ENCODE measurements at regions not wholly inside any gene's neighbourhood (a gene's known extent, or its start where the extent isn't known, plus 50 kb on each side); places are given as distances from the start of the nearest gene placed in this dataset.

GRCh38 chrX:25175743-25176142 lies 160.0 kb upstream of the ARX start:
- TF ChIP-seq ZFX (IDR thresholded peaks at IDR 0.05) (no peak), CTCF (conservative IDR thresholded peaks at IDR 0.05) (no peak)
- H3K27ac ChIP-seq = no peak overlapping the region

- TF ChIP-seq ZFX (IDR thresholded peaks at IDR 0.05) (no peak), CTCF (conservative IDR thresholded peaks at IDR 0.05) (no peak)
- H3K27ac ChIP-seq = no peak overlapping the region
Measured at GRCh38 chrX:25175171-25175570, 159.4 kb upstream of the ARX start.

- no peak overlapping the region for H3K27ac ChIP-seq
- TF ChIP-seq CTCF (conservative IDR thresholded peaks at IDR 0.05) (no peak), ZFX (IDR thresholded peaks at IDR 0.05) (no peak)
Measured at GRCh38 chrX:25166546-25166945, 150.8 kb upstream of the ARX start.

- H3K27ac ChIP-seq = no peak overlapping the region
- TF ChIP-seq CTCF (conservative IDR thresholded peaks at IDR 0.05) (no peak), ZFX (IDR thresholded peaks at IDR 0.05) (no peak)
Measured at GRCh38 chrX:25166145-25166544, 150.4 kb upstream of the ARX start.

GRCh38 chrX:25158635-25159034 lies 142.9 kb upstream of the ARX start:
- no peak overlapping the region for H3K27ac ChIP-seq
- TF ChIP-seq CTCF (conservative IDR thresholded peaks at IDR 0.05) (no peak), ZFX (IDR thresholded peaks at IDR 0.05) (no peak)

- no peak for TF ChIP-seq ZFX (IDR thresholded peaks at IDR 0.05)
- no peak for TF ChIP-seq CTCF (conservative IDR thresholded peaks at IDR 0.05)
- H3K27ac ChIP-seq = no peak overlapping the region
Measured at GRCh38 chrX:25156832-25157231, 141.1 kb upstream of the ARX start.

- no peak for TF ChIP-seq CTCF (conservative IDR thresholded peaks at IDR 0.05)
- TF ChIP-seq ZFX (IDR thresholded peaks at IDR 0.05) = no peak
- no peak overlapping the region for H3K27ac ChIP-seq
Measured at GRCh38 chrX:25156323-25156722, 140.6 kb upstream of the ARX start.
